GM18519 (cell line): ENCODE measurements at regions not wholly inside any gene's neighbourhood (a gene's known extent, or its start where the extent isn't known, plus 50 kb on each side); places are given as distances from the start of the nearest gene placed in this dataset.
"Not testable (repeated sequence)": the region's sequence is repeated elsewhere in the genome, so short reads cannot be mapped to it uniquely, and the experiment has no call there.

Experiments
- ATAC-seq: cut with Tn5 transposase; IDR thresholded peaks from one replicate; pipeline ENCODE4 v1.9.1; 2021; ENCODE audit warnings: mild to moderate bottlenecking, moderate library complexity; ENCODE audit not compliant: unreplicated experiment, low FRiP score

DNA sequence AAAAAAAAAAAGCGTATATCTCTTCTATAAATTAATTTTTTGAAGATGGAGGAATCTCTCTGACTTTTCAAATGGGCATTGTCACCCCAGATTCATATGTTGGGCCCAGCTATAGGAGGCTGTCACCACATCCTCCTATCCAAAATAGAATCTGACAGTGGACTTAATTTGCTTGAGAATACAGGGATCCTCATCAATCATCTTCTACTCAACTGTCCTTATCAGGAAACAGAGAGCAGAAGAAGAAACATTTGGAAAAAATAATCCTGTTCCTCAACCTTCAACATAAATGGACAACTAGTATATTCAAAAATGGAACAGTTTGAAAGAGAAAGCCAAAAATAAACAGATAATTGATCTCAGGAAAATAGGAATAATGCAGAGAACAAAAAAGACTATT lies 725.4 kb upstream of the INTU start:
- ATAC-seq: no peak

DNA sequence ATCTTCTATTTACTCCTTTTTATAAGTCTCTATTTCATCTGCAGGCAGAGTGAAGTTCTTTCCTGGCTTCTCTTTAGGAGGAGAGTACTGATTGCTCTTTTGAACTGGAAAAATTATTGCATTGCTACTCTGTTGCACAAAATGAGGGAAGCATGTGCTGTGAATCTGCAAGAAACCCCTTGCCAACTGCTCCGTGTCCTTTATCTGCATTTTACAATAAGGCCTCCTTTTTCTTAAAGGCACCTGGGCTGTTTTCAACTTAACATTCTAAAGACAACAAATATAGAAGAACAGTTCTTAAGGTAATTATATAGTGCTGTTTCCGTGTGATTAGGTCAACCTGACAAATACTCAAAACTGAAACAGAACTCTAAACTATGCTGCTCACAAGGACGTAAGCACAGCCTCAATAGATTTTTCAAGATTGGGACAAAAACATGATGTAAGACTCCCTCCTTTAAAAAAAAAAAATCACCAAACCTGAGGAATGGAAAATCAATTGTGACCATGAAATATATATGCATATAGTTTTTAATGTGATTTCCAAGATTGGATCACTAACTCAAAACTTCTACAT lies 716.6 kb upstream of the INTU start:
- ATAC-seq: no peak

DNA sequence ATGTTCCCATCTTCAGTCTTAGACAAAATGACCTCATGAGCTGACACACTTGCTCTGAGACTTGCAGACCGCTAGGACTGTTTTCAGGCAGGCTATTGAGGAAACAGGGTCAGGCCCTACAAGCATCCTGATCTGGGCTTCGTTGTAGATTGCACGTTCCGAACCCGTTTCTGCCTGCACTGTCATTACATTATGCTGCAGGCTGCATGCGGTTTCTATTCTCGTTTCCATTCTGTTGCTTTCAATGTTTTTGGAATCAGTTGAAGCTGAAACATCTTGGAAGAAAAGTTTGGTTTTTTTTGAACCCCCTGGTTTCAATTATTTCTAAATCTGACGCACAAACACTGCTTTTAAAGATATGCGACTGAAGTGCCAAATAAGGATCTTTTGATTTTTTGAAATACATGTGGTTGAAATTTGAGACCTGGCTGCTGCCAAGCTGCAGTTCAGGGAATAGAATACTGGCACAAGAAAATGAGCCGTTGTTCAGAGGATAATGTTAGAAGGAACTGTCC lies 716.1 kb upstream of the INTU start:
- no peak for ATAC-seq

DNA sequence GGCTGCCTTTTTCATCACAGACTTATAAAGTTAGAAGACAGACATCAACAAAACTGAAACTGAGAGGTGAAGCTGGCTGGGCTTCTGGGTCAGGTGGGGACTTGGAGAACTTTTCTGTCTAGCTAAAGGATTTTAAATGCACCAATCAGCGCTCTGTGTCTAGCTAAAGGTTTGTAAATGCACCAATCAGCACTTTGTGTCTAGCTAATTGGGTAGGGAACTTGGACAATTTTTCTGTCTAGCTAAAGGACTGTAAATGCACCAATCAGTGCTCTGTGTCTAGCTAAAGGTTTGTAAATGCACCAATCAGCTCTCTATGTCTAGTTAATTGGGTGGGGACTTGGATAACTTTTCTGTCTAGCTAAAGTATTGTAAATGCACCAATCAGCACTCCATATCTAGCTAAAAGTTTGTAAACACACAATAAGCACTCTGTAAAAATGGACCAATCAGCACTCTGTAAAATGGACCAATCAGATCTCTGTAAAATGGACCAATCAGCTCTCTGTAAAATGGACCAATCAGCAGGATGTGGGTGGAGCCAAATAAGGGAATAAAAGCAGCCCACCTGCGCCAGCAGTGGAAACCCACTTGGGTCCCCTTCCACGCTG lies 710.3 kb upstream of the INTU start:
- not testable (repeated sequence) for ATAC-seq

DNA sequence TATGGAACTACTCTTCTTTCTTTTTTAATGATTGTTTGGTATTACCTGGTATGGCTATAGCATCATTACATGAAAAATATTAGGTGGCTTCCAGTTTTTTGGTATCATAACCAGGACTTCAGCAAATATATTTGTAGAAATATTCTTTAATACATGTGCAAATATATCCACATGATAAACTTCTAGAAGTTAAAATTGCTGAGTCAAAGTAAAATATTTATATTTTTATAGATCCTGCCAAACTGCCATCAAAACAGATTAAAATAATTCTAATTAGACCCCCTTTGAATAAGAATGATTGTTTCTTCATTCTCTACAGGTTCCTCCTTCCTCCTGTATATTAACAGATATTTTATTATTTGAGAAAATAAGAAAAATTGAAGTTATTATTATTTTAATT lies 708.5 kb upstream of the INTU start:
- ATAC-seq: no peak

DNA sequence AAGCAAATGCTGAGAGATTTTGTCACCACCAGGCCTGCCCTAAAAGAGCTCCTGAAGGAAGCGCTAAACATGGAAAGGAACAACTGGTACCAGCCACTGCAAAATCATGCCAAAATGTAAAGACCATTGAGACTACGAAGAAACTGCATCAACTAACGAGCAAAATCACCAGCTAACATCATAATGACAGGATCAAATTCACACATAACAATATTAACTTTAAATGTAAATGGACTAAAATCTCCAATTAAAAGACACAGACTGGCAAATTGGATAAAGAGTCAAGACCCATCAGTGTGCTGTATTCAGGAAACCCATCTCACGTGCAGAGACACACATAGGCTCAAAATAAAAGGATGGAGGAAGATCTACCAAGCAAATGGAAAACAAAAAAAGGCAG lies 702.7 kb upstream of the INTU start:
- not testable (repeated sequence) for ATAC-seq

DNA sequence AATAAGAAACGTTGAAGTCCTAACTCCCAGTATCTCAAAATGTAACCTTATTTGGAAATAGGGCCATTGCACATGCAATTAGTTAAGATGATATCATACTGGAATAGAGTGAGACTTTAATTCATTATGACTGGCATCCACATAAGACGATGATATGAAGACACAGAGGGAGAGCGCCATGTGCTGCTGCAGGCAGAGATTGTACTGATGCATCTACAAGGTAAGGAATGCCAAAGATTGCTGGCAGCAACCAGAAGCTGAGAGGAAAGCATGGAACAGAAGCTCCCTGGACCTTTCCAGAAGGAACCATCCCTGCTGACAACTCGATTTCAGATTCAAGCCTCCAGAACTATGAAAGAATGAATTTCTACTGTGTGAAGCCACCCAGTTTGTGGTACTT lies 697.0 kb upstream of the INTU start:
- no peak for ATAC-seq

DNA sequence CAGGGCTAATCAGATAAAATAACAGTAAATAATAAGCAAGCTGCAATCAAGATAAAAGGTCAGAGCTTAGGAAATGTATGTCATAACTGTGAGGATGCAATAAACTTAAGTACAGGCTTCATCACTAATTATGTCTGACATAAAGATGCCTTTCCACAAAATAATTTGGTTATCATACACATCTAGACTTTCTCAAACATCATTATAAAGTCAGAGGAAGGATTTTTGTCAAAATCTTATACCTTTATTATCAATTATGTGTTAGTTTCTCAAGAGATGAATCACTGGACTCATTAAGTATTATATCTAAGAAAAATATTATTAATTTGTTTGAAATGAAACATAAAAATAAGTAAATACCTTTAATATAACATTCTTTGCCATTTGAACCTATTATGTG lies 695.4 kb upstream of the INTU start:
- no peak for ATAC-seq

DNA sequence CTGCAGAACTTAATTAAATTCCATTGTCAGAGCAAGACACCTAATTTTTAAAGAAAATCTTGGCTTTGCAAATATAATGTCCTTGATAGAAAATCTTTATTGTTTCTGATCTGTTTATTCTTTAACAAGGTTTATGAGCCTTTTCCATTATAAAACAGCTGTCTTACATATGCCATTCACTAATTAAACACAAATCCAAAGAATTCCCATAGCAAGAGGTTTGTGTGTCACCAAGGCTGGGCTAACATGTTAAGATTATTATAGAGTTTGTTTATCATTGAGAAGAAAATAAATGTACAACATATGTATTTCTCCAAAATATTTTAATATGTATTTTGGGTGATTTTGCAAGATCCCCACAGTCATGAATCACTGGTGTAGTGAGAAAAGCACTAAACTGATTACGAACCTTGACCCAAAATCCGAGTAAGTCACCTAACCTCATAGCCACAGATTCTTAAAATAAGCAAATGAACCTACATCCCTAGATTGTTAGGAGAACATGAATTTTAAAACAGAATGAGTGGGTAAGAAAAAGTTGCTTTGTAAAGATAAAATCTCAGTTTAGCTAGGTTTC lies 694.8 kb upstream of the INTU start:
- ATAC-seq: no peak

DNA sequence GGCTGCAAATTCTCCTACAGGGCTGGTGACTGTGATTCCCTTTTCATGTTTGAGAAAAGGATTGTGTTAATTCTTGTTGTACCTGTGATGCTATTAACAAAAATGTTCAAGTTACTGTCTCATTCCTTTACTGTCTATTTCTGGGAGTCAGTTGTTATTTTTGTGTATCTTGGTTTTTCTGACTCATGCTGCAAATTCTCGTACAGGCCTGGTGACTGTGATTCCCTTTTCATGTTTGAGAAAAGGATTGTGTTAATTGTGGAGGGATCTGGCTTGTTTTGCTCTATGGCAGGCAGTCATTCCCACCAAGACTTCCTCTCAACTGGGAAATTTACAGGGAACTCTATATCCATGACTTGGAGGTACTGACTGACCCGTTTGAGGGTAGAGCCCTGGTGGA lies 693.4 kb upstream of the INTU start:
- ATAC-seq: no peak

DNA sequence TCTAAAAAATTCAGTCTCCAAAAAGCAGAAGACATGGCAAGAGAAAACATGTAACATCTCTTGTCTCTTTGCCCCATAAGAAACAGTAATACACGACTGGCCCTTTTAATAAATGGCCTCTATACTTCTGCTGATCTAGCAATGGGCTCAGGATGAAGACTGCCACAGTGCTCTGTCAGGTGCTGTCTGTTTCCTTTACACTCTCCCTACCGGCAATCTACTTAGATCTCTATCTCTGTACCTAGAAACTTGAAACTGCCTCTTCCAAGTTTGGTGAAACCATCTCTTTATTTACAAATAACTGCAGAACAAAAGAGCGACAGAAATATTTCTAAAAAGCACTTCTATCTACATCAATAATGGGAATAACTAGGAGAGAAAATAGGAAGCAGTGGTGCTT lies 685.2 kb upstream of the INTU start:
- ATAC-seq: no peak

DNA sequence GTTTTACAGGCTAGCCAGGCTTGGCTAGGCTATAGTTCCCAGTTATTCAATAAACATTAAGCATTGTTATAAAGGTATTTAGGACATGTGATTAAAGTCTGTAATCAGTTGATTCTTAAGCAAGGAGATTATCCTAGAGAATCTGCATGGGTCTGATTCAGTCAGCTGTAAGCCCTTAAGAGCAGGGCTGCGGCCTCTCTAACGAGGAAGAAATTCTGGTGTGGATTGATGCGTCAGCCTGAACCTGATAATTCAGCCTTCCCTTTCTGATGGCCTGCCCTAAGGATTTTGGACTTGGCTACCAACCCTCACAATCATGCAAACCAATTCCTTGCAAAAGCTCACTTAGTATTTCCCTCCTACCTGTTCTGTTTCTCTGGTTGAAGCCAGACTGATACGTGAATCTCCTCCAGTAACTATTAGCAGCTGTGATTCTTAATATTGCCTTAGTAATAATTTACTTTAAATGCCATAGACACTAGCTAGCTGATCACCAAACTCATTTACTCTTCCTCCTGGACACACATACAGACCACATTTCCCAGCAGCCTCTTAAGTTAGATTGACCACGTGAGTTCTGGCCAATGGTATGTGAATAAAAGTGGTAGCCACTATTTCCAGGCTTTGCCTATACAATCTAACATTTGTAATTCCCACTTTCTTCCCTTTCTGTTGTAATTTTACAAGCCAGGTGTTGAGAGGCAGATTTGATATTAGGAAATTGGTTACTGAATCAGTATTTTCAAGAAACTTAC lies 678.0 kb upstream of the INTU start:
- ATAC-seq: no peak

DNA sequence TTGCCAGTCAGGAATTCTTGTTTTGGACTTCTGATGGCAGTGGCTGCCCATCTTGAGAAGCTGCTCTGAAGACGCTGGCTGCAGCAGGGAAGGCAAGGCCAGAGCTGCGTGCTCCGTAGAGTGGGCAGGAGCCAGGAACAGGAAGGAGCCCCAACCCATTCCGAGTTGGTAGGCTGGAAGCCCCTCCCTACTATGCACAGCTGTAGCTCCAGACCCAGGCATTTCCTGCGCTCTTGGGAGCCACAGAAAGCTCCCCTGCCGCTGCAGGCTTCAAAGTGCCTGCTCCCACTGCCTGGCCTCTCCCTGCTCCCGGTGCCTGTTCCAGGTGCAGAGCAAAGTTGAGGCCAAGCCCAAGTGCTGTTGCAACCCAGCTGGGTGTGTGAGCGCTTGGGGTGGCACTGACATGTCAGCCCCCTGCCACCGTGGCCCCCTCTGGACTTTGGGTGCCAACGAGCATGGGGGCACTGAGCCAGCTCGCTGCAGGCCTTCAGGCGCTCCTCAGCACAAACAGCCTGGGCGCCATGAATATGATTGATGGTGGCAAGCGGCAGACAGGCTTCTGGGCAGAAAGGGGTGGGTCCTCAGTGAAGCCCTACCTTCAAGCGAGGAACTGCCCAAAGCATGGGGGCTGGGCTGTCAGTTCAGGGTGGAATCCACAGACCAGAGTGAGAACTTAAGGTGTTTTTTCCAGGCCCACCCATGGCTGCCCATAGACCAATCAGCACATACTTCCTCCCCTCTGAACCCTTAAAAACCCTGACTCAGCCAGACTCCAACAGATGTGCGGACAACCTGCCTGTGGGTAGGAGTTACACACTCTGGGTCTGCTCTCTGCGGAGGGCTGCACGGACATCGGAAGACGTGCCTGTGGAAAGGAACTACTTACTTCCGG lies 677.2 kb upstream of the INTU start:
- no peak for ATAC-seq

DNA sequence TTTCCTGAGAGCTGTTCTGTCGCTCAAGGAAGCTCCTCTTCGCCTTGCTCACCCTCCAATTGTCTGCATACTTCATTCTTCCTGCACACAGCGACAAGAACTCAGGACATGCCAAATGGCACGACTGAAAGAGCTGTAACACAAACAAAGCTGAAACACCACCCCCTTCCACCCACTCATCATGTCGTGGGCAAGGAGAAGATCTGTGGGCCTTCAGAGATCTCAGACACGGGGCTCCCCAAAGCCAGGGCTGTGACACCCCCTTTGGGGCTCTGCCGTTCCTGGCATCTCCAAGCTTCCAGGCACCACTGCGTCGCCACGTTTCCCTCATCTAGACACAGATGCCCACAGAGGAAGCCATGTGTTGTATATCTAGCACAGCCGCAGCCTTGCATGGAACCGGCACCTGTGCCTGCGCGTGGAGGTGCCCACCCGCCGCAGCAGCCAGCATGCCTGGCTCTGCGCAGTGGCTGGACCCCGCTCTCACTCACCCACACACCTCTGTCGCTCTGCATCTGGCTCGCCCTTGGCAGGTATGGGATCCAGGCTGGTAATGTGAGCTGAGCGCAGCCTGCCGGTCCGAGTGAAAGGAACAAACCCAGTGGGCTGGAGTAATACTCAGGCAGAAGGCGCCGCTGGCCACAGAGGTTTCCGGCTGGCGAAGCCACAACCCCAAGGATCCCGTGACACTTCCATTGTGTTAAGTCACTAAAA lies 676.4 kb upstream of the INTU start:
- ATAC-seq: no peak

DNA sequence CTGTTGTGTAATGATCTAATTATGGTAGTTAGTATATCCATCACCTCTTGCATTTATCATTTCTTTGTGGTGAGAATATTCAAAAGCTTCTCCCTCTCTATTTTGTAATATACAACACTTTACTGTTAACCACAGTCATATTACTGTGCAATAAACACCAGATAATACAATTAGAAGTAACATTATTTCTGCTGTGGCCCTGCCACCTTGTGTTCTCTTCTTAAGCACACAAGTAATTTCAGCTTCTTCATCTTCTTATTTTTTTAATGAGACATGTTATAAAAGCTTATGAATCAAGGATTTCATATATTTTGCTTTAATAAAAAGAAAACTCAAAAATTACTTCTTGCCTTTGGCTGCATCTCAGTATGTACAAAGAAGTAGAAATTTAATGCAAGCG lies 675.2 kb upstream of the INTU start:
- no peak for ATAC-seq

DNA sequence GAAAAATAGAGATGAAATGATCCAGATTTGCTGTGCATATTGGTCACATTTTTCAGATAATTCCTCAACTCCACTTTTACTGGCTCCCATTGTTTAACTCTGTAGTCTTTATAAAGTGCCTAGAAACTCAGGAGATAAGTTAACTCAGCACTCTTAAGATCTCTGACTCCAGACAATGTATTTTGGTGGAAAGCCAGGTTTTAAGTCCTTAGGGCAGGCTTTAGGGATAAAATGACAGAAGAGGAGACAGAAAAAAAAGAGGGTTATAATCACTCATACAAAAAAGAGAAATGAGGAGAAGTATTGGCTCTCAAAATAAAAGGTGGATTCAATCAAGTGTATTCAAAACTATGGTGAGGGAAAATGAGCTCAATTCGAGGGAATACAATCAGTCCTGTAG lies 674.8 kb upstream of the INTU start:
- no peak for ATAC-seq

DNA sequence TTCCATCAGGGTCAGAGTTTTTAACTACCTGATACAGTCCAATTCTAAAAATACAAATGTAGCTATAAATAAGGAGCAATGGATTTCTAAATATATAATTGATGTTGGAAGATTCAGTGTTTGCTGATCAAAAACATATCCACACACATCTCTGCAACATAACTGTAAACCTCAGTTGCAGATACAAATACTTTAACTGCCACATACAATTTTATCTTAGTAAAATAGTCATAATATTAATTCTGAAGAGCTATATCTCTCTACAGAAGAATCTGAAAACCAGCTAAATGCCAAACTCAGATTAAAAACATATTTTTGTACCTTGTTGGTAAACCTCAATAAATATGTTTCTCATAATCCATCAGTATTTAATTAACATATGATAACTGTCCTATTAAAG lies 674.3 kb upstream of the INTU start:
- ATAC-seq: no peak

DNA sequence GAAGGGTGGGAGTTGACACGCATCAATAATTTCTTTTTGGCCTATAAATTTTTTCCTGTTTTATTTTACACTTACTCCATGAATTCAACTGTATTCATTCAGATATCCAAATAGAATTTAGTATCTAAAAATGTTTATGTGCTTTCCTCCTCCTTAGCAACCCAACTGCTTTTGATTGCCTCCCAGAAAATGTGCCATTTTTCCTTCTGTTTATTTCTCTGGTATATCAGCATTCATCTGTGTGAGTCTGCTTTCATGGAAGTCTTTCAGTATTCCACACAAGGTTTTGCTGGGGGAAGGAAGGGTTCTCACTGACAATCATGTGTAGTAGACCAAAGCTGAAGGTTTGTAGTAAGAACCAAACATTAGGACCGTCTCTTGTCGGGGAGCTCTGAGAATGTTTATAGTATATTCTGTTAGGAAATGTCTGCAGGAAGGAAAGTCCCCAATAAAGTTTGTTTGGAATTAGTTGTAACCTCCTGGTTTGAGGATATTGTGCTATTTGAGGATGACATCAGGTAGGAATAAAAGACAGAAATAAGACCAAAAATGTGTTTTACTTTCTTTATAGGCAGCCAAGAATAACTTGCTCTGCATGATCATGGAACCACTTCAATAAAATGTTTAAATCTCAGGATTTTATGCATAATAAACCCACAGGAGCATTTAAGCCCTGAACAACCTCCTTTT lies 673.6 kb upstream of the INTU start:
- ATAC-seq: no peak

DNA sequence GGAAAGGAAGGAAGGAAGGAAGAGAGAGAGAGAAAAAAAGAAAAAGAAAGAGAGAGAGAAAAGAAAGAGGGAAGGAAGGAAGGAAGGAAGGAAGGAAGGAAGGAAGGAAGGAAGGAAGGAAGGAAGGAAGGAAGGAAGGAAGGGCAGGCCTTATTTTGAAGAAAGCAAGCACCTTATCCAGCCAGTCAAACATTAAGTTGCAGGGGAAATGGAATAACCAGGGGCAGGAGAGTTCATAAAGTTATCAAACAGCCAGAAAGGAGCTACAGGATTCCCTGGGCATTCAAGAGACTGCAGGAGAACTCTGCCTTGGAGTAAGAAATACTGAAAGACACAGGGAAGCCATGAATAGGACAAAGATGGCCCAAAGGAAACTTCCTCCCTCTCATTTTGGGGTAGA lies 672.0 kb upstream of the INTU start:
- ATAC-seq: no peak
